Left ventricle myocardium inferior (tissue), 1 donor: ENCODE measurements at regions not wholly inside any gene's neighbourhood (a gene's known extent, or its start where the extent isn't known, plus 50 kb on each side); places are given as distances from the start of the nearest gene placed in this dataset.

Source experiments
- DNase-seq: peaks from one replicate; pipeline ENCODE4 v3.0.0-alpha.2; 2020
- H3K27ac ChIP-seq: fragments of 200-600 bp; replicated peaks from 2 replicates; pipeline ENCODE4 v1.8.0; 2021
- H3K27me3 ChIP-seq: fragments of 200-600 bp; 2 replicates; pipeline ENCODE4 v1.8.0; 2021; ENCODE audit warnings: low read depth
- H3K36me3 ChIP-seq: fragments of 200-600 bp; 2 replicates; pipeline ENCODE4 v1.8.0; 2021
- H3K4me1 ChIP-seq: fragments of 200-600 bp; 2 replicates; pipeline ENCODE4 v1.8.0; 2021
- H3K4me3 ChIP-seq: fragments of 200-600 bp; 2 replicates; pipeline ENCODE4 v1.8.0; 2021; ENCODE audit warnings: mild to moderate bottlenecking, moderate library complexity
- H3K9me3 ChIP-seq: fragments of 200-600 bp; replicated peaks from 2 replicates; pipeline ENCODE4 v1.8.0; 2021
- intact Hi-C: fragments of 100-400 bp; cut with micrococcal nuclease; formaldehyde crosslinking; loops from one replicate; pipeline ENCODE4 v1.11.0; 2022
- TF ChIP-seq, protein P1 (sequence below): fragments of 200-600 bp; IDR thresholded peaks from 2 replicates; pipeline ENCODE4 v1.8.0; 2021; ENCODE audit warnings: antibody characterized with exemption, mild to moderate bottlenecking, borderline replicate concordance
- donor health status: DM: no; HTN: yes; CAD: no; lungs with severe emphysema.

DNA sequence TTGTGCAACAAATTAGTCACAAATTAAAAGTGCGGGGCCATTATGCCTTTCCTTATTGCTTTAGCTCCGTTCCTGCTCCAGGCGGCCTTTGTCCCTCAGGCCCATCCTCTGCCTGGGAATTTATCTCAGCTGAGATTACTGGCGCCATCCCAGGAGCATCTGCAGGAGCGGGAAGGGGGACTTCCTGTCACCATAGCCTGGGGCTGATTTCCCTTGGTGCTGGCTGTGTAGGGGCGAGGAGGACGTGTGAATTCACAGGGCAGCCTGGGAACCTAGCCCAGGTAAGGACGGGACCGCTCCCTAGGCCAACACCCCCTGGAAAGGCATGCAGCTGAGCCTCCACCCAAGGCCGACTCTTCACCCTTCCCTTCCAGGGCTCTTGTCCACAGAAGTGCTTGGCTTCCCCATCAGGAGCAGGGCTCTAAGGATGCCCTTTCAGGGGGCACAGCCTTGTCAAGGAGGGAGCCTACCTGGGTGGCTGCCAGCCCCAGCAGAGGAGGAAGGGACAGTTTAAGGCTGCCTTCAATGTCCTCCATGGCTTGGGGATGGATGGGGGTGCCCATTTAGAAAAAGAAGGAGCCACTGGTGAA lies 72.6 kb upstream of the NKX1-1 start:
- Histone ChIP-seq H3K36me3 (no peaks in the 10 kb centered on the region), H3K4me3 (no peak overlapping the region), H3K27ac (no peak overlapping the region), H3K4me1 (no peaks in the 10 kb centered on the region), H3K27me3 (peaks cover 24% of the 10 kb centered on the region), H3K9me3 (peaks cover 44% of the 10 kb centered on the region)
- intact Hi-C loops = no loop called here
- DNase-seq = no peak
- TF ChIP-seq, protein P1, sequence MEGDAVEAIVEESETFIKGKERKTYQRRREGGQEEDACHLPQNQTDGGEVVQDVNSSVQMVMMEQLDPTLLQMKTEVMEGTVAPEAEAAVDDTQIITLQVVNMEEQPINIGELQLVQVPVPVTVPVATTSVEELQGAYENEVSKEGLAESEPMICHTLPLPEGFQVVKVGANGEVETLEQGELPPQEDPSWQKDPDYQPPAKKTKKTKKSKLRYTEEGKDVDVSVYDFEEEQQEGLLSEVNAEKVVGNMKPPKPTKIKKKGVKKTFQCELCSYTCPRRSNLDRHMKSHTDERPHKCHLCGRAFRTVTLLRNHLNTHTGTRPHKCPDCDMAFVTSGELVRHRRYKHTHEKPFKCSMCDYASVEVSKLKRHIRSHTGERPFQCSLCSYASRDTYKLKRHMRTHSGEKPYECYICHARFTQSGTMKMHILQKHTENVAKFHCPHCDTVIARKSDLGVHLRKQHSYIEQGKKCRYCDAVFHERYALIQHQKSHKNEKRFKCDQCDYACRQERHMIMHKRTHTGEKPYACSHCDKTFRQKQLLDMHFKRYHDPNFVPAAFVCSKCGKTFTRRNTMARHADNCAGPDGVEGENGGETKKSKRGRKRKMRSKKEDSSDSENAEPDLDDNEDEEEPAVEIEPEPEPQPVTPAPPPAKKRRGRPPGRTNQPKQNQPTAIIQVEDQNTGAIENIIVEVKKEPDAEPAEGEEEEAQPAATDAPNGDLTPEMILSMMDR = no peak

DNA sequence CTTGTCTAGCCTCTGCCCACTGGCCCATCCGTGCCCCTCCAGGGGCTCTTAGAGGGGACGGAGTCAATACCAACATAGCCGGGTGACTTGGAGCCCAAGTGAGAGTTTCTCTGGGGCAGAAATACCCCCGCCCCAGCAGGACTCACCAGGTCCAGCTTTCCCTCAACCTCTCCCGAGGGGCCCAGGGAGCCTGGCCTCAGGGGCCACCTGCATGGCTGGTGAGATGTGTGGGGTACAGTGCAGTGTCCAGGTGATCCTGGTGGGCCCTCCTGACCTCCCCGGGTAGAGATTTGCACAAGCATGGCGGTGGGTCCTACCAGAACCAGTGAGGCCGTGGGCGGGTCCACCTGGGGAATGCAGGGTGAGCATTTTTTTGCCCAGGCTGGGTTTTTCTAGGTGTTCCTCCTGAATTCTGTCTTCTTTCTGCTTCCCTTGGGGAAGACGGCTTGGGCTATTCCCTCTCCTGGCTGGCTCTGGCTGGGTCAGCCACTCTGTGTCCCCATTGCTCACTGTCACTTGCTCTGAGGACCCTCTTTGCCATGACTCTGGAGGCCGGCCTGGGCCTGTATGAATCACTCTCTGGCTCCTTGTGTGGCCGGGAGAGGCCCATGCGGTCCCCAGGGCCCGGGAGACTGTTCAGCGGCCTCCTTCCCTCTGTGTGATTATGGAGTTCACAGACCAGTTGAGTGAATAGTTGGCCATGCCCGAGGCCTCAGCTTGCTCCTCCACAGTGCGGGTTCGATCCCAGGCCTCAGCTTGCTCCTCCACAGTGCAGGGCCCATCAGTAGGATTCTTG lies 71.0 kb upstream of the NKX1-1 start:
- TF ChIP-seq, protein P1 = no peak
- H3K36me3 ChIP-seq = no peaks in the 10 kb centered on the region
- intact Hi-C loops = no loop called here
- H3K27me3 ChIP-seq = peaks cover 40% of the 10 kb centered on the region
- H3K9me3 ChIP-seq = peaks cover 30% of the 10 kb centered on the region
- H3K4me3 ChIP-seq = no peak overlapping the region
- H3K4me1 ChIP-seq = peaks cover under 1% of the 10 kb centered on the region
- DNase-seq = no peak
- no peak overlapping the region for H3K27ac ChIP-seq

- H3K27me3 ChIP-seq = peaks cover 51% of the 10 kb centered on the region
- intact Hi-C loops = no loop called here
Observed at GRCh38 chr4:1476140-1476513, 69.9 kb upstream of the NKX1-1 start.

DNA sequence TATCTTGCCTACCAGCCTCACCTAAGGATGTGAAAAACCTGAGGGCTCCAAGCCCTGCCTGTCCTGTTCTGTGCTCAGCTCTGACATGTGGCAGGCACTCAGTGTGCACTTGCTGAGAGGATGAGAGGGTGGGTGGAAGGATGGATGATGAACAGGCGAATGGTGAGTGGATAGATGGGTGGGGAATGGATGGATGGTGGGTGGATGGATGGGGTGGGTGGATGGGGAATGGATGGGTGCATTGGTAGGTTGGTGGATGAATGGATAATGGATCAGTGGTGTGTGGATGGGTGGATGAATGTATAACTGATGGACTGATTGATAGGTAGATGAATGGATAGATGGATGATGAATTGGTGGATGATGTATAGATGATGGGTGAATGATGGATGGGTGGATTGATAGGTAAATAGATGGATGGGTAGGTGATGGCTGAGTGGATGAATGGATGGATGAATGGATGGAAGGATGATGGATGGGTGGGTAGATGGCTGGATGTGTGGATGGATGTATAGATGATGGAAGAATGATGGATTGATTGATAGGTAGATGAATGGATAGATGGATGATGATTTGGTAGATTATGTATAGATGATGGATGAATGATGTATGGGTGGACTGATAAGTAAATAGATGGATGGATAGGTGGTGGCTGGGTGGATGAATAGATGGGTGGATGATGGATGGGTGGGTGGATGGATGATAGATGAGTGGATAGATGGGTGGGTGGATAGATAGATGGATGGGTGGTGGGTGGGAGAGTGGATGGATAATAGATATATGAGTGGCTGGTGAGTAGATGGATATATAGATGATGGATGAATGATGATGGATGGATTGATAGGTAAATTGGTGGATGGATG lies 69.3 kb upstream of the NKX1-1 start:
- DNase-seq = no peak
- no peak overlapping the region for H3K4me3 ChIP-seq
- H3K36me3 ChIP-seq = no peaks in the 10 kb centered on the region
- peaks cover 8% of the 10 kb centered on the region for H3K4me1 ChIP-seq
- no peak overlapping the region for H3K27ac ChIP-seq
- intact Hi-C loops = no loop called here
- H3K9me3 ChIP-seq = peaks cover 13% of the 10 kb centered on the region
- H3K27me3 ChIP-seq = peaks cover 57% of the 10 kb centered on the region
- TF ChIP-seq, protein P1 = no peak

More at GRCh38 chr4:1476140-1476513, 69.9 kb upstream of the NKX1-1 start:
- Histone ChIP-seq H3K4me3 (no peak overlapping the region), H3K9me3 (peaks cover 19% of the 10 kb centered on the region), H3K36me3 (no peaks in the 10 kb centered on the region), H3K4me1 (peaks cover 8% of the 10 kb centered on the region), H3K27ac (no peak overlapping the region)
- DNase-seq = no peak
- TF ChIP-seq, protein P1 = no peak

DNA sequence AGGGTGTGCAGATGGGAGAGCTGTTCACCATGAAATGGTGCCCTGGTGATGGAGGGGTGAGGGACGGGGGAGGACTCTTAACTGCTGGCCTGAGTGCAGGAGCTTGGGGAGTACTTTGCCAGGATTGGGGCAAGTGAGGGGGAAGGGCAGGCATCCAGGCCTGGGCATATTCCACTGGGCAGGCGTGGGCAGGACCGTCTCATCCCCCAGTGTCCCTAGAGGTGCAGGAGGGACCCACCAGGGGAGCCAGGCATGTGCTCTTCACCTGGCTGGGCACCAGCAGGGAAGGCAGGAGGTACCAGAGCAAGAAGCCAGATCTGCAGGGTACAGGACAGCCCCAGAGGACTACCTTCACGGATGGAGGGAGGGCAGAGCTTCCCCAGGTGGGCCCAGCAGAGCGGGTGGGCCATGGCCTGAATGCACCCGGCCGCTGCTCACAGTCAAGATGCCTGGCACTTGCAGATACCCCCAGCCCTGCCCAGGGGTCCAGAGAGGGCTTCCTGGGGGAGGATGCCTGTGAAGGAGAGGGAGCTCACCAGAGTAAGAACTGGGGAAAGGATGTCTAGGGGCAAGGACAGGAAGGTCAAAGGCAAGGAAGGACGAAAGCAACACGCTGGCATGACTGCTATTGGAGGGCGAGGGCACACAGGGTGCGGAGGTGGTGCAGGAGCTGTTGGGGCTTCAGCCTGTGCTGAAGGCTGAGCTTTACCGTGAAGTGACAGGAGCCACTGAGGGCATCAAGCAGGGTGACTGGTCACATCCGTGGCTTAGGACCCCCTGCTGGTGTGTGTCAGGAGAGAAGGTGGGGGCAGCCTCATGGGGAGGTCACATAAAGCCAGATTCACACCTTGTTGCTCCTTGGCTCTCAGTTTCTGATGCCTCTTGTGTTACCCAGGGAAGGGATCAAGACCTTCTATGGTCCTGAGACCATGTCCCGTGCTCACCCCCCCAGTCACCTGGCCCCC lies 68.2 kb upstream of the NKX1-1 start:
- H3K4me1 ChIP-seq = peaks cover 8% of the 10 kb centered on the region
- no peak for DNase-seq

More for the DNA sequence above, 68.2 kb upstream of the NKX1-1 start:
- Histone ChIP-seq H3K9me3 (peaks cover 2% of the 10 kb centered on the region), H3K36me3 (no peaks in the 10 kb centered on the region), H3K27me3 (peaks cover 59% of the 10 kb centered on the region), H3K4me3 (no peak overlapping the region), H3K27ac (no peak overlapping the region)
- intact Hi-C loops = no loop called here
- TF ChIP-seq, protein P1 = no peak
